ENCODE measurements at regions not wholly inside any gene's neighbourhood (a gene's known extent, or its start where the extent isn't known, plus 50 kb on each side); places are given as distances from the start of the nearest gene placed in this dataset.
"Not testable (repeated sequence)": the region's sequence is repeated elsewhere in the genome, so short reads cannot be mapped to it uniquely, and the experiment has no call there.

DNA sequence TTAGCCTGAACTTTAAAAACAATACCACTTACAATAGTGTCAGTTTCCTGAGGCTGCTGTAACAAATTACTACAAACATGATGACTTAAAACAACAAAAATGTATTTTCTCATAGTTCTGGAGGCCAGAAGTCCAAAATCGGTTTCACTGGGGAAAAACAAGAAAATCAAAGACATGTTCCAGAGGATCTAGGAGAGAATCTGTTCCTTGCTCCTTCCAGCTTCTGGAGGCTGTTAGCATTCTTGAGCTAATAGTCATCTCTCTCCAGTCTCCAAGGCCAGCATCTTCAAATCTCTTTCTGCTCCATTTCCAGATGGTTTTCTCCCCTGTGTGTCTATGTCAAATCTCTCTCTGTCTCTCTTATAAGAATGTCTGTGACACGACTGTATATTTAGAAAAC is 67.6 kb upstream of the TEAD1 start:
- WGBS, 10 experiments, result 0 to 100% (median 49%) methylated on average over 1 to 2 of the region's 2 CpGs; no CpG with 5 or more reads in 2 of the 10 experiments
- H3K4me3 ChIP-seq, result no peak overlapping the region
- peak in 2 of 8 experiments; percentile 47 to 55 for ATAC-seq (replicated peaks in 6 of 8)
- in situ Hi-C loops (cut with MboI; ENCODE audit: low pct_unique_long_range_greater_than_20kb in 2 of 9, low sequenced_read_pairs in 9 of 9, unreplicated experiment in 9 of 9), result no loop called here
- no peaks in the 10 kb centered on the region for H3K4me1 ChIP-seq (replicated peaks in 1 of 2)
- H3K27ac ChIP-seq, result no peak overlapping the region

DNA sequence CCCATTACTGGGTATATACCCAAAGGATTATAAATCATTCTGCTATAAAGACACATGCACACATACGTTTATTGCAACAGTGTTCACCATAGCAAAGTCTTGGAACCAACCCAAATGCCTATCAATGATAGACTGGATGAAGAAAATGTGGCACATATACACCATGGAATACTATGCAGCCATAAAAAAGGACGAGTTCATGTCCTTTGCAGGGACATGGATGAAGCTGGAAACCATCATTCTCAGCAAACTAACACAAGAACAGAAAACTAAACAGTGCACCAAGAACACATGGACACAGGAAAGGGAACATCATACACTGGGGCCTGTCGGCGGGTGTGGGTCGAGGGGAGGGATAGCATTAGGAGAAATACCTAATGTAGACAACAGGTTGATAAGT is 65.5 kb upstream of the TEAD1 start:
- H3K27ac ChIP-seq; H3K4me3 ChIP-seq; ATAC-seq (replicated peaks in 6 of 8); H3K4me1 ChIP-seq (replicated peaks in 1 of 2); in situ Hi-C loops (cut with MboI; ENCODE audit: low pct_unique_long_range_greater_than_20kb in 2 of 9, low sequenced_read_pairs in 9 of 9, unreplicated experiment in 9 of 9): not testable (repeated sequence)
- WGBS, 10 experiments, result 33 to 100% (median 82%) methylated on average over 1 to 4 of the region's 5 CpGs; no CpG with 5 or more reads in 4 of the 10 experiments

GRCh38 chr11:12611352-12611751 is 62.9 kb upstream of the TEAD1 start:
- Histone ChIP-seq H3K4me1 (replicated peaks in 1 of 2) (no peaks in the 10 kb centered on the region), H3K4me3 (no peak overlapping the region), H3K27ac (no peak overlapping the region)
- in situ Hi-C loops (cut with MboI; ENCODE audit: low pct_unique_long_range_greater_than_20kb in 2 of 9, low sequenced_read_pairs in 9 of 9, unreplicated experiment in 9 of 9), result no loop called here
- ATAC-seq (replicated peaks in 6 of 8), result no peak

- WGBS, 10 experiments, result 79 to 100% (median 86%) methylated on average over 2 to 3 of the region's 3 CpGs; no CpG with 5 or more reads in 1 of the 10 experiments
- in situ Hi-C loops (cut with MboI; ENCODE audit: low pct_unique_long_range_greater_than_20kb in 2 of 9, low sequenced_read_pairs in 9 of 9, unreplicated experiment in 9 of 9), result no loop called here
These were observed 56.6 kb upstream of the TEAD1 start for GRCh38 chr11:12617632-12618031.

GRCh38 chr11:12618743-12619540 is 55.3 kb upstream of the TEAD1 start:
- H3K4me3 ChIP-seq, result no peak overlapping the region
- H3K4me1 ChIP-seq (replicated peaks in 1 of 2), result no peaks in the 10 kb centered on the region
- in situ Hi-C loops (cut with MboI; ENCODE audit: low pct_unique_long_range_greater_than_20kb in 2 of 9, low sequenced_read_pairs in 9 of 9, unreplicated experiment in 9 of 9), result no loop called here
- no peak for ATAC-seq (replicated peaks in 6 of 8)
- H3K27ac ChIP-seq, result no peak overlapping the region
- WGBS, 10 experiments, result 70 to 100% (median 95%) methylated on average over 1 to 2 of the region's 2 CpGs; no CpG with 5 or more reads in 1 of the 10 experiments

More at GRCh38 chr11:12617632-12618031, 56.6 kb upstream of the TEAD1 start:
- no peak overlapping the region for H3K27ac ChIP-seq
- no peak for ATAC-seq (replicated peaks in 6 of 8)
- H3K4me1 ChIP-seq (replicated peaks in 1 of 2), result no peaks in the 10 kb centered on the region
- no peak overlapping the region for H3K4me3 ChIP-seq

GRCh38 chr11:12623869-12624268 is 50.4 kb upstream of the TEAD1 start:
- H3K4me1 ChIP-seq (replicated peaks in 1 of 2), result no peaks in the 10 kb centered on the region
- WGBS, 10 experiments, result 0 to 44% (median 0%) methylated on average over 1 of the region's 1 CpG; no CpG with 5 or more reads in 1 of the 10 experiments
- in situ Hi-C loops (cut with MboI; ENCODE audit: low pct_unique_long_range_greater_than_20kb in 2 of 9, low sequenced_read_pairs in 9 of 9, unreplicated experiment in 9 of 9), result no loop called here
- no peak for ATAC-seq (replicated peaks in 6 of 8)
- H3K27ac ChIP-seq, result no peak overlapping the region
- H3K4me3 ChIP-seq, result no peak overlapping the region
